ENCODE measurements at regions not wholly inside any gene's neighbourhood (a gene's known extent, or its start where the extent isn't known, plus 50 kb on each side); places are given as distances from the start of the nearest gene placed in this dataset.

DNA sequence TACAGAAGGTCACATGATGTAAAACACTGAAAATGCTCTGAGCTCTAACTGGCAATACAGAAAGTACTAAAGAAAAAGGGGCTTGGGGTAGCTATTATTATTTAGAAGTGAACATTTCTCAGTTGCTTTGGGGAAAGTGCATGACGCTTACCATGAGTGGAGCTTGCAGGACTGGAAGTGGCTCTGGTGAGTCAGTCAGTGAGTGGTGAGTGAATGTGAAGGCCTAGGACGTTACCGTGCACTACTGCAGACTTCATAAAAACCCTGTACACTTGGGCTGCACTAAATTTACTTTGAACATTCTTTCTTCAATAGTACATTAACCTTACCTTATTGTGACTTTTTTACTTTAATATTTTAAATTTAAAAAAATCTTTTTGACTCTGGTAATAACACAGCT lies 89.3 kb upstream of the ENPP6 start:
- H4K20me1 ChIP-seq (ENCODE audit: insufficient read depth, low read length), result no peaks in the 10 kb centered on the region
- H3K9me3 ChIP-seq (ENCODE audit: control insufficient read depth, insufficient read depth, low read length), result no peaks in the 10 kb centered on the region; the same call in 1 of the 2 replicates
- no peak overlapping the region for H3K14ac ChIP-seq (replicated peaks; ENCODE audit: low read depth, low read length)
- no peak overlapping the region for H3K9ac ChIP-seq (ENCODE audit: low read depth, low read length)
- H3K36me3 ChIP-seq (ENCODE audit: control insufficient read depth, insufficient read depth, low read length), result no peaks in the 10 kb centered on the region
- H4K91ac ChIP-seq (ENCODE audit: insufficient read depth, low read depth, low read length), result no peak overlapping the region
- POLR2A ChIA-PET (ENCODE audit: unreplicated experiment), result no interaction called here
- no peaks in the 10 kb centered on the region for H3K27me3 ChIP-seq (ENCODE audit: control insufficient read depth, insufficient read depth, low read length)
- H3K4ac ChIP-seq (ENCODE audit: low read depth, low read length), result no peak overlapping the region
- peak; percentile 68 for DNase-seq
- H3K4me1 ChIP-seq (ENCODE audit: control insufficient read depth, insufficient read depth, low read length), result no peaks in the 10 kb centered on the region
- H2BK120ac ChIP-seq (ENCODE audit: low read depth, low read length), result no peak overlapping the region
- TF ChIP-seq RCOR1 (IDR thresholded peaks at IDR 0.05; ENCODE audit: insufficient replicate concordance, low read length) (no peak), MXI1 (IDR thresholded peaks at IDR 0.05; ENCODE audit: borderline replicate concordance, low read depth, low read length) (no peak), BHLHE40 (IDR thresholded peaks at IDR 0.05; ENCODE audit: low read depth, low read length) (no peak), FOS (IDR thresholded peaks at IDR 0.05; ENCODE audit: low read depth, low read length) (no peak), CHD1 (IDR thresholded peaks at IDR 0.05; ENCODE audit: low read depth, low read length) (no peak), RFX5 (IDR thresholded peaks at IDR 0.05; ENCODE audit: low read depth, low read length) (no peak), CEBPB (IDR thresholded peaks at IDR 0.05; ENCODE audit: low read depth, low read length) (no peak), MAFK (IDR thresholded peaks at IDR 0.05; ENCODE audit: low read depth, low read length) (no peak), NFE2L2 (IDR thresholded peaks at IDR 0.05; ENCODE audit: low read depth, low read length) (no peak), SMC3 (IDR thresholded peaks at IDR 0.05; ENCODE audit: low read depth, low read length) (no peak), RAD21 (IDR thresholded peaks at IDR 0.05; ENCODE audit: low read length) (no peak), MAZ (IDR thresholded peaks at IDR 0.05; ENCODE audit: borderline replicate concordance, low read depth, low read length) (no peak), POLR2A (IDR thresholded peaks at IDR 0.05; ENCODE audit: low read depth, low read length) (no peak)
- TF ChIP-seq, protein P1, sequence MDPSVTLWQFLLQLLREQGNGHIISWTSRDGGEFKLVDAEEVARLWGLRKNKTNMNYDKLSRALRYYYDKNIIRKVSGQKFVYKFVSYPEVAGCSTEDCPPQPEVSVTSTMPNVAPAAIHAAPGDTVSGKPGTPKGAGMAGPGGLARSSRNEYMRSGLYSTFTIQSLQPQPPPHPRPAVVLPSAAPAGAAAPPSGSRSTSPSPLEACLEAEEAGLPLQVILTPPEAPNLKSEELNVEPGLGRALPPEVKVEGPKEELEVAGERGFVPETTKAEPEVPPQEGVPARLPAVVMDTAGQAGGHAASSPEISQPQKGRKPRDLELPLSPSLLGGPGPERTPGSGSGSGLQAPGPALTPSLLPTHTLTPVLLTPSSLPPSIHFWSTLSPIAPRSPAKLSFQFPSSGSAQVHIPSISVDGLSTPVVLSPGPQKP (IDR thresholded peaks at IDR 0.05; ENCODE audit: borderline replicate concordance, low read depth, low read length), result no peak
- TF ChIP-seq, protein P2, sequence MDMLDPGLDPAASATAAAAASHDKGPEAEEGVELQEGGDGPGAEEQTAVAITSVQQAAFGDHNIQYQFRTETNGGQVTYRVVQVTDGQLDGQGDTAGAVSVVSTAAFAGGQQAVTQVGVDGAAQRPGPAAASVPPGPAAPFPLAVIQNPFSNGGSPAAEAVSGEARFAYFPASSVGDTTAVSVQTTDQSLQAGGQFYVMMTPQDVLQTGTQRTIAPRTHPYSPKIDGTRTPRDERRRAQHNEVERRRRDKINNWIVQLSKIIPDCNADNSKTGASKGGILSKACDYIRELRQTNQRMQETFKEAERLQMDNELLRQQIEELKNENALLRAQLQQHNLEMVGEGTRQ (IDR thresholded peaks at IDR 0.05; ENCODE audit: low read depth, low read length), result no peak
- TF ChIP-seq, protein P3, sequence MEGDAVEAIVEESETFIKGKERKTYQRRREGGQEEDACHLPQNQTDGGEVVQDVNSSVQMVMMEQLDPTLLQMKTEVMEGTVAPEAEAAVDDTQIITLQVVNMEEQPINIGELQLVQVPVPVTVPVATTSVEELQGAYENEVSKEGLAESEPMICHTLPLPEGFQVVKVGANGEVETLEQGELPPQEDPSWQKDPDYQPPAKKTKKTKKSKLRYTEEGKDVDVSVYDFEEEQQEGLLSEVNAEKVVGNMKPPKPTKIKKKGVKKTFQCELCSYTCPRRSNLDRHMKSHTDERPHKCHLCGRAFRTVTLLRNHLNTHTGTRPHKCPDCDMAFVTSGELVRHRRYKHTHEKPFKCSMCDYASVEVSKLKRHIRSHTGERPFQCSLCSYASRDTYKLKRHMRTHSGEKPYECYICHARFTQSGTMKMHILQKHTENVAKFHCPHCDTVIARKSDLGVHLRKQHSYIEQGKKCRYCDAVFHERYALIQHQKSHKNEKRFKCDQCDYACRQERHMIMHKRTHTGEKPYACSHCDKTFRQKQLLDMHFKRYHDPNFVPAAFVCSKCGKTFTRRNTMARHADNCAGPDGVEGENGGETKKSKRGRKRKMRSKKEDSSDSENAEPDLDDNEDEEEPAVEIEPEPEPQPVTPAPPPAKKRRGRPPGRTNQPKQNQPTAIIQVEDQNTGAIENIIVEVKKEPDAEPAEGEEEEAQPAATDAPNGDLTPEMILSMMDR (conservative IDR thresholded peaks at IDR 0.05; ENCODE audit: low read depth, low read length), result no peak
- in situ Hi-C loops (cut with MboI; ENCODE audit: low sequenced_read_pairs) (no loop called here), intact Hi-C loops (cut with micrococcal nuclease) (no loop called here), dilution Hi-C loops (cut with HindIII; ENCODE audit: low sequenced_read_pairs, unreplicated experiment) (no loop called here)
- no TSS peak for BruUV-seq (replicated peaks)
- no peaks in the 10 kb centered on the region for H3K9me1 ChIP-seq (ENCODE audit: insufficient read depth, low read length)
- H2BK15ac ChIP-seq (ENCODE audit: low read depth, low read length), result no peak overlapping the region
- H2AK9ac ChIP-seq (replicated peaks; ENCODE audit: low read depth, low read length, poor library complexity), result no peak overlapping the region
- no peak overlapping the region for H4K5ac ChIP-seq (ENCODE audit: low read depth, low read length)
- no peak overlapping the region for H2BK5ac ChIP-seq (ENCODE audit: low read depth, low read length, poor library complexity, severe bottlenecking)
- H3K4me3 ChIP-seq (ENCODE audit: insufficient read depth, low read depth, low read length), result no peak overlapping the region
- H3K27ac ChIP-seq (ENCODE audit: insufficient read depth, low read length), result no peak overlapping the region
- no peaks in the 10 kb centered on the region for H3K79me1 ChIP-seq (ENCODE audit: low read depth in 1 of 2, low read length in 2 of 2)
- no peak overlapping the region for H3K23ac ChIP-seq (ENCODE audit: low read depth, low read length)
- peak; percentile 37 for ATAC-seq (ENCODE audit: low read depth)
- H3K4me2 ChIP-seq (ENCODE audit: low read depth, low read length), result no peak overlapping the region
- H3K56ac ChIP-seq (ENCODE audit: extremely low read depth, insufficient read depth, low read length), result no peak overlapping the region
- CTCF ChIA-PET, result interaction anchor here (0.7 kb wide), 1 partner anchor 41 kb away, joined by 3 read pairs; no protein-coding TSS in a partner anchor
- whole genome bisulfite sequencing, 2 experiments (ENCODE audit: extremely low coverage in 2 of 2, insufficient read length in 1 of 2), result no CpG with 5 or more reads among the region's 3 CpGs
- no peak overlapping the region for H3K18ac ChIP-seq (ENCODE audit: low read depth, low read length)
- H2AK5ac ChIP-seq (ENCODE audit: low read depth, low read length), result no peak overlapping the region
- no peak overlapping the region for H2AFZ ChIP-seq (replicated peaks; ENCODE audit: low read length, poor library complexity)
- H4K8ac ChIP-seq (ENCODE audit: low read depth in 2 of 2, low read length in 2 of 2), result no peak overlapping the region
- H2BK20ac ChIP-seq (ENCODE audit: low read depth, low read length), result no peak overlapping the region

Measured in IMR-90 (cell line).